ENCODE measurements at regions not wholly inside any gene's neighbourhood (a gene's known extent, or its start where the extent isn't known, plus 50 kb on each side); places are given as distances from the start of the nearest gene placed in this dataset.

GRCh38 chr9:90052366-90052765, 447.6 kb downstream of the GADD45G start:
- H3K4me3 Mint-ChIP-seq: no peak overlapping the region

GRCh38 chr9:90053027-90053426, 448.2 kb downstream of the GADD45G start:
- ChIA-PET CTCF (no interaction called here), POLR2A (no interaction called here)
- H3K27me3 Mint-ChIP-seq: peaks cover 35% of the 10 kb centered on the region
- ATAC-seq (ENCODE audit: poor library complexity): no peak
- DNase-seq: no peak
- Histone ChIP-seq H3K4me3 (ENCODE audit: low read length) (no peak overlapping the region), H3K27me3 (ENCODE audit: control insufficient read depth in 1 of 2, insufficient read depth in 2 of 2, low read length in 2 of 2) (peaks cover 3 to 7% of the 10 kb centered on the region in 2 experiments), H3K9me3 (ENCODE audit: control insufficient read depth in 1 of 2, insufficient read depth in 1 of 2, low read length in 2 of 2) (no peaks in the 10 kb centered on the region), H3K36me3 (ENCODE audit: insufficient read depth, low read length) (no peaks in the 10 kb centered on the region), H3K27ac (ENCODE audit: low read depth in 1 of 2, low read length in 2 of 2) (no peak overlapping the region), H3K4me1 (ENCODE audit: insufficient read depth, low read length) (no peaks in the 10 kb centered on the region)
- intact Hi-C loops (cut with DNase I, micrococcal nuclease): no loop called here
- no peaks in the 10 kb centered on the region for H3K4me1 Mint-ChIP-seq (ENCODE audit: low read depth)
- TF ChIP-seq CTCF (IDR thresholded peaks at IDR 0.05): no peak
- H3K4me3 Mint-ChIP-seq: no peak overlapping the region
- H3K27ac Mint-ChIP-seq: no peak overlapping the region
- H3K36me3 Mint-ChIP-seq (ENCODE audit: low read depth): no peaks in the 10 kb centered on the region
- no peaks in the 10 kb centered on the region for H3K9me3 Mint-ChIP-seq

More at GRCh38 chr9:90052366-90052765, 447.6 kb downstream of the GADD45G start:
- ChIA-PET CTCF (no interaction called here), POLR2A (interaction anchor here (0.8 kb wide), 1 partner anchor 21 kb away, joined by 3 read pairs; no protein-coding TSS in a partner anchor)
- H3K4me3 ChIP-seq (ENCODE audit: low read length): no peak overlapping the region
- H3K27ac ChIP-seq (ENCODE audit: low read depth in 1 of 2, low read length in 2 of 2): no peak overlapping the region
- ATAC-seq (ENCODE audit: poor library complexity) (no peak), DNase-seq (no peak)
- H3K4me1 Mint-ChIP-seq (ENCODE audit: low read depth): no peaks in the 10 kb centered on the region
- H3K9me3 ChIP-seq (ENCODE audit: control insufficient read depth in 1 of 2, insufficient read depth in 1 of 2, low read length in 2 of 2): no peaks in the 10 kb centered on the region
- no peaks in the 10 kb centered on the region for H3K36me3 ChIP-seq (ENCODE audit: insufficient read depth, low read length)
- no peak overlapping the region for H3K27ac Mint-ChIP-seq
- intact Hi-C loops (cut with DNase I, micrococcal nuclease): no loop called here
- H3K36me3 Mint-ChIP-seq (ENCODE audit: low read depth): no peaks in the 10 kb centered on the region
- H3K27me3 Mint-ChIP-seq: peaks cover 31% of the 10 kb centered on the region
- no peaks in the 10 kb centered on the region for H3K4me1 ChIP-seq (ENCODE audit: insufficient read depth, low read length)
- H3K9me3 Mint-ChIP-seq: no peaks in the 10 kb centered on the region
- peaks cover 3 to 7% of the 10 kb centered on the region in 2 experiments for H3K27me3 ChIP-seq (ENCODE audit: control insufficient read depth in 1 of 2, insufficient read depth in 2 of 2, low read length in 2 of 2)
- TF ChIP-seq CTCF (IDR thresholded peaks at IDR 0.05): no peak

- H3K27me3 Mint-ChIP-seq: peaks cover 35% of the 10 kb centered on the region
- H3K36me3 Mint-ChIP-seq (ENCODE audit: low read depth): no peaks in the 10 kb centered on the region
- Histone ChIP-seq H3K4me1 (ENCODE audit: insufficient read depth, low read length) (no peaks in the 10 kb centered on the region), H3K27ac (ENCODE audit: low read depth in 1 of 2, low read length in 2 of 2) (no peak overlapping the region), H3K36me3 (ENCODE audit: insufficient read depth, low read length) (no peaks in the 10 kb centered on the region), H3K4me3 (ENCODE audit: low read length) (no peak overlapping the region), H3K9me3 (ENCODE audit: control insufficient read depth in 1 of 2, insufficient read depth in 1 of 2, low read length in 2 of 2) (no peaks in the 10 kb centered on the region), H3K27me3 (ENCODE audit: control insufficient read depth in 1 of 2, insufficient read depth in 2 of 2, low read length in 2 of 2) (peaks cover 3 to 7% of the 10 kb centered on the region in 2 experiments)
- DNase-seq: no peak
- CTCF ChIA-PET: no interaction called here
- ATAC-seq (ENCODE audit: poor library complexity): no peak
- no peak overlapping the region for H3K4me3 Mint-ChIP-seq
- intact Hi-C loops (cut with DNase I, micrococcal nuclease): no loop called here
- H3K27ac Mint-ChIP-seq: no peak overlapping the region
- POLR2A ChIA-PET: no interaction called here
- H3K4me1 Mint-ChIP-seq (ENCODE audit: low read depth): no peaks in the 10 kb centered on the region
- no peaks in the 10 kb centered on the region for H3K9me3 Mint-ChIP-seq
- no peak for TF ChIP-seq CTCF (IDR thresholded peaks at IDR 0.05)
Measured at GRCh38 chr9:90054810-90055209, 450.0 kb downstream of the GADD45G start.

Measured in CD4-positive, alpha-beta T cell (primary cell).